H1 (cell line): ENCODE measurements at regions not wholly inside any gene's neighbourhood (a gene's known extent, or its start where the extent isn't known, plus 50 kb on each side); places are given as distances from the start of the nearest gene placed in this dataset.

Experiments used
- KDM4A ChIP-seq: IDR thresholded peaks from one replicate; pipeline ENCODE4 v1.7.1; 2012; ENCODE audit warnings: low read depth, mild to moderate bottlenecking, moderate library complexity, low read length, inconsistent platforms; ENCODE audit not compliant: severe bottlenecking
- NANOG ChIP-seq: IDR thresholded peaks from 2 replicates; pipeline ENCODE4 v1.6.1; 2011; ENCODE audit warnings: low read length, low read depth, mild to moderate bottlenecking, inconsistent platforms; ENCODE audit not compliant: insufficient read depth, poor library complexity, severe bottlenecking
- TCF12 ChIP-seq: IDR thresholded peaks from 2 replicates; pipeline ENCODE4 v1.6.1; 2011; ENCODE audit warnings: low read depth, mild to moderate bottlenecking, low read length
- TF ChIP-seq, protein P1 (sequence below): IDR thresholded peaks from 2 replicates; pipeline ENCODE4 v1.6.1; 2011; ENCODE audit warnings: low read length, improper control_type of control experiment

DNA sequence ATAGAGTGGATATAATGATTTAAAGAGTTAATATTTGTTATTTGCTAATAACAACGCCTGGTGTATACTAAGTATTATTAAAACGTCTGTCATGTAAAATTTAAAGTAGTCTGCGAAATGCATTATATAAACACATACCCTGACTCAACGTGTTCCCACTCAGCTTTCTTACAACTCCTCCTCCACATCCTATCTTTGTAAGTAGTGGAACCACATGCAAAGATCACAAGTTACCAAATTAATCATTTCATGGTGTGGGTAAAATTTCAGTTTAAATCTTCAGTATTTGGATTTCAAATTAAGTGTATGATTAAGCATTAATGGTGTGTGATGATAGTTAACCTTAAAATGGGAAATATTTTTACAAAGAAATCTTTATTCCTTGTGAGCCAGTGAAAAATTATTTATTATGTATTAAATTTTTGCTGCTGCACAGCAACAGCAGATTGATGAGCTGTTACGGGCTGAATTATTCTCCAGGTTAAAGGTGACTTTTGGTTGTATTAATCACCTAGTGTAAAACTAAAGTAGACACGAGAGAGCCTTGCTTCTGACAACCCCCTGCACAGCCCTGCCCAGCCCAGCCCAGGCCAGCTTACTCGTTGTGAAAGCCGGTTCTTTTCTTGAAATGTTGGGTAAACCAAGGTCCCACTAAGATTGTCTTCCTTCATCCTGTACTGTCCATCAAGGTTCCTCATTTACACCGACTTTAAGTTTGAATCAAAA, 373.5 kb downstream of the DTWD2 start (continued):
- no peak for TF ChIP-seq TCF12
- TF ChIP-seq NANOG = no peak
- TF ChIP-seq KDM4A = no peak
- TF ChIP-seq, protein P1, sequence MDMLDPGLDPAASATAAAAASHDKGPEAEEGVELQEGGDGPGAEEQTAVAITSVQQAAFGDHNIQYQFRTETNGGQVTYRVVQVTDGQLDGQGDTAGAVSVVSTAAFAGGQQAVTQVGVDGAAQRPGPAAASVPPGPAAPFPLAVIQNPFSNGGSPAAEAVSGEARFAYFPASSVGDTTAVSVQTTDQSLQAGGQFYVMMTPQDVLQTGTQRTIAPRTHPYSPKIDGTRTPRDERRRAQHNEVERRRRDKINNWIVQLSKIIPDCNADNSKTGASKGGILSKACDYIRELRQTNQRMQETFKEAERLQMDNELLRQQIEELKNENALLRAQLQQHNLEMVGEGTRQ = no peak
